HG03280 (cell line): ENCODE measurements at regions not wholly inside any gene's neighbourhood (a gene's known extent, or its start where the extent isn't known, plus 50 kb on each side); places are given as distances from the start of the nearest gene placed in this dataset.
"Not testable (repeated sequence)": the region's sequence is repeated elsewhere in the genome, so short reads cannot be mapped to it uniquely, and the experiment has no call there.

Source experiments
- ATAC-seq: cut with Tn5 transposase; IDR thresholded peaks from one replicate; pipeline ENCODE4 v1.9.1; 2021; ENCODE audit warnings: mild to moderate bottlenecking, moderate library complexity; ENCODE audit not compliant: unreplicated experiment

- no peak for ATAC-seq
Observed at GRCh38 chr1:80403471-80403893, 1397.0 kb upstream of the ADGRL4 start.

GRCh38 chr1:80402625-80403024 is 1396.1 kb upstream of the ADGRL4 start:
- ATAC-seq, result no peak

- no peak for ATAC-seq
Observed at GRCh38 chr1:80401757-80402156, 1395.2 kb upstream of the ADGRL4 start.

- no peak for ATAC-seq
Observed at GRCh38 chr1:80392529-80392928, 1386.0 kb upstream of the ADGRL4 start.

- ATAC-seq, result no peak
Observed at GRCh38 chr1:80385650-80386049, 1379.1 kb upstream of the ADGRL4 start.

- no peak for ATAC-seq
Observed at GRCh38 chr1:80384959-80385358, 1378.4 kb upstream of the ADGRL4 start.

GRCh38 chr1:80384083-80384830 is 1377.7 kb upstream of the ADGRL4 start:
- ATAC-seq, result no peak

- no peak for ATAC-seq
Observed at GRCh38 chr1:80375662-80376061, 1369.1 kb upstream of the ADGRL4 start.

GRCh38 chr1:80375109-80375508 is 1368.6 kb upstream of the ADGRL4 start:
- no peak for ATAC-seq

- ATAC-seq, result no peak
Observed at GRCh38 chr1:80369780-80370179, 1363.2 kb upstream of the ADGRL4 start.

- no peak for ATAC-seq
Observed at GRCh38 chr1:80367058-80367457, 1360.5 kb upstream of the ADGRL4 start.

- ATAC-seq, result no peak
Observed at GRCh38 chr1:80365359-80366021, 1359.0 kb upstream of the ADGRL4 start.

GRCh38 chr1:80363689-80364475 is 1357.4 kb upstream of the ADGRL4 start:
- no peak for ATAC-seq

GRCh38 chr1:80359666-80360065 is 1353.1 kb upstream of the ADGRL4 start:
- ATAC-seq, result no peak

- ATAC-seq, result no peak
Observed at GRCh38 chr1:80349218-80349617, 1342.7 kb upstream of the ADGRL4 start.

- ATAC-seq, result no peak
Observed at GRCh38 chr1:80341021-80341420, 1334.5 kb upstream of the ADGRL4 start.

GRCh38 chr1:80318108-80318507 is 1311.6 kb upstream of the ADGRL4 start:
- ATAC-seq, result no peak

- no peak for ATAC-seq
Observed at GRCh38 chr1:80310703-80311245, 1304.2 kb upstream of the ADGRL4 start.

GRCh38 chr1:80305466-80305865 is 1298.9 kb upstream of the ADGRL4 start:
- ATAC-seq, result no peak

- ATAC-seq, result no peak
Observed at GRCh38 chr1:80293818-80294217, 1287.3 kb upstream of the ADGRL4 start.

- ATAC-seq, result not testable (repeated sequence)
Observed at GRCh38 chr1:80288750-80289149, 1282.2 kb upstream of the ADGRL4 start.
